GM19240 (cell line): ENCODE measurements at regions not wholly inside any gene's neighbourhood (a gene's known extent, or its start where the extent isn't known, plus 50 kb on each side); places are given as distances from the start of the nearest gene placed in this dataset.

Experiments
- DNase-seq: peaks from one replicate; pipeline ENCODE4 v3.0.0; 2011; ENCODE audit warnings: low spot score; ENCODE audit not compliant: insufficient read length

DNA sequence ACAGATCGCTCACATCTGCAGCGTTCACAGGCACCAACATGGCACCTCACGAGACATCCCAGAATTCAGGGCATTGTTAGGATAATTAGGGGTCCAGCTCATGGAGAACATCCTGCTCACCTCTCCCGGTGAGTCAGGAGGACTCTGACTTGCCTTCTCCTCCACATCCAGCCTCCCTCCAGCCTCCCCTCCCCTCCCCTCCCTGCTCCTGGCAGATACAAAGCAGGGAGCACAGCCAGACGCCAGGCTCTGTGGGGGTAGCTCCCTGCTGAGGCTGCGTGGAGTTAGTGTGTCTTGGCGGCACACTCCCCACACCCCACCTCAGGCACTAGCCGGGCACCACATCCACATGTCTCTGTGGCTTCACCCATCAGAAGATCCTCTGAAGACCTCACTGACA is 320.6 kb downstream of the CXCL12 start:
- DNase-seq: no peak

DNA sequence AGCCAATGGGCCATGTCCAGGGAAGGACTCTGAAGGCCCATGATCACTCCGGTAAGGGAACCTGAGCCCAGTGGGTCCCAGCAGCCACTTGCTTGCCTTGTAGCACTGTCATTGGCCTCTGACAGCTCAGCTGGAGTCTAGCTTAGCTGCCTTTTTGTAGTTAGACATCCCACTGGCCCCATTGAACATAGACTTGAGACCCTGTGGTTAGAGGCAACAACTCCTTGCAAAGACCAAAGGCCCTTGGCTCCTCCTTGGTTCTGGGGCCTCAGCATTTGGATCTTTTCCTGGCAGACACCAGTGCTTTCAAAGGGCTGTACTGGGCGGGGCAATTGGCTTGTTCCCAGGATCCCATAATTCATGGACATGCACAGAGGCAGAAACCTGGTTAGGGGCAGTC is 321.2 kb downstream of the CXCL12 start:
- no peak for DNase-seq

DNA sequence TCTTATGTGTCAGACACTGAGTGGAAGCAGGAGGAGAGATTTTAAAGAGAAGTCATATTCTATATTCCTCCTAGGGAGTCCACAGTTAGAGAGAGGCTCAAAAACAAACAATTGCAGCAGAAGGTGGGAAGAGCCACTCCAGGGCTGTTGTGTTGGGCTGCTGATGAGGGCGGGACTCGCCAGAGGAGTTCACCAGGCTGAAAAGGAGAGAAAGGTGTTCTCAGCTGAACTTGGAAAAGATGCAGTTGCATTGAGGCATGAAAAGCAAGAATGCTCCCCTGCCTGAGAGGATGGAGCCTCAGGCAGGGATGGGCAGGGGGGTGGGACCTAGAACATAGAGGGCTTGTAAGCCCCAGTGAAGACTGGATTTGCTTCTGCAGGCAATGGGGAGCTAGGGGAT is 324.2 kb downstream of the CXCL12 start:
- no peak for DNase-seq

DNA sequence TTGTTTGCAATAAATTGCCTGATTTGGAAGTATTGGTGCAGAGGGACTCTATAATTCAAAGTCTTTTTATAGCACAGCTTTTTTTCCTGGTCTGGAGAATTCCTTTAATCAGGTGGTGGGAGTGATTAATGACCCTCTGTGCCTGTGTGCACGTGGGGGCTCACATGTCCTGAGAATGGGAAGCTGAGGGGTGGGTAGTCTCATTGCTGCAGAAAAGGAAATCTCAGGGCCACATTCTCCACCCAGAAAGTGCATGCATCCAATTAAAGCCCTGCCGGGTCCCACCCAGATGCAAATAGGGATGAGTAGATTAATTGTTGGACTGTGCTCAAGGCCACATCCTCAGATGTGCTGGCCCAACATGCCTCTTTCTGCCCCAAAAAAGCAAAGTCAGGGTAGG is 324.7 kb downstream of the CXCL12 start:
- DNase-seq: no peak

DNA sequence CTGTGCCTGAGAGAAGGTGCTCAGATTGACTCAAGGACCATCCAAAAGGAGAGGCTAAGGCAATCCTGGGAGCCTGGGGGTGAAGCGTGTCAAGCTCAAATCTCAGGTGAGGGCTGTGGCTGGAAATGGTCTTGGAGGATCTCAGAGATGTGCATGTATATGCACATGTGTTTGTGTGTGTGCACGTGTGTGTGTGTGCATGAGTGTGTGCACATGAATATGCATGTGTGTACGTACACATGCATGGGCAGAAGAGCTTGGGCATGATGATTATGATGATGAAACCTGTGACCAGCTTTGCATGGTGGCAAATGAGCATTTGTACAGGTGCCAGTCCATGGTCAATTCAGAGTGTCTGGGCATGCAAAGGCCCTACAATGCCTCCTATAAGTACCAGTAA is 326.6 kb downstream of the CXCL12 start:
- no peak for DNase-seq

DNA sequence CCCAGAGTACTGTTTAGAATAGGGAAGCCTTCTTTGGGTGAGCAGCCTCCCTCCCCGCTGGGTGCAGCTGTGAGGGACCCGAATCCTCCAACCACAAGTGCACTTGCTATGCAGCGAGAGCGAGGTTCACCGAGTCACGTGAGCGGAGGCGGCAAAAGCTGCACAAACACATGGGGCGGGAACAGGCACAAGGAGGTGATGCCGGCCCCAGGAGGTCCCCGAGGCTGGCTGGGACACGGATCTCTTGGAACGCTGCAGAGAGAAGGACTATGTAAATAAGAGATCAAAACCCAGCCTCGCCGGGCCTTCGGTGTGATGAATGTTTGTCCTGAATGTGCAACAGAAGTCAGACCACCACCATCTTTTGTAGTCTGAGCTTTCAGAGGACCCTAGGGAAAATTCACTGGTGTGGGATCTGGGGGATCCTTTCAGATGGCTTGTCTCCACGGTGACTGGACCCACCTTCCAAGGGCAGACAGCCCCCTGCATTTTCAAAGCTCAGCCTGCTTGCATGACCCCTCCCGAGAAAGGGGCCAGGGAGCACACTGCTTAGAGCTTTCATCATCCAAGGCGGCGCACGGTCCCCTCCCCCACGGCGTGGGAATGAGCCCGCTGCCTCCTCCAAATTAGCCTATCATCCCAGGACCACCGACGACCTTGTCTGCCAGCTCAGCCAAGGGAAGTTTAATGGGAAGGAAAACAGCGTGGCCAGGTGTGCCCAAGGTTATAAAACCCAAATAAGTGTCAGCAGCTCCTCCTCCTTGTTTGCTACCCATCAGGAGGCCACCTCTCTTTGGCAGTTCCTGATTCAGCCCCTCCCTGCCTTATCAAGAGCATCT is 327.7 kb downstream of the CXCL12 start:
- no peak for DNase-seq

DNA sequence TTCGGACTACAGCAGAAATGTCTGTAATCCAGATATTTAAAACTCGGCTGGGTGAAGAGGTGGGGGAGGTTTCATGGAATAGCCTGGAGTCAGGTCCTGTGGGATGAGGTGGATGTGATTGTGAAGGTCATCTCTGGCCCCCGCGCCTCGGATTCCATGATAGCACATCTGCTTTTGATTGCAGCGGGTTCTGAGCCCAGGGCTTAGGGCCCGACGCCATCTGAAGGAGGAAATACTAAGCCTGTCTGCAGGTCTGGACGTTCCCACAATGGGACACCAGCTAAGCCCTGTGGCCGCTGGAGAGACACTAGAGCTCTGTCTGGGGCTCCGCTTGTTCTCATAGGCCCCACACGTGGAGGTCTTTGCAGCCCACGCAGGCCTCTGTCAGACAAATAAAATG is 328.7 kb downstream of the CXCL12 start:
- DNase-seq: no peak

DNA sequence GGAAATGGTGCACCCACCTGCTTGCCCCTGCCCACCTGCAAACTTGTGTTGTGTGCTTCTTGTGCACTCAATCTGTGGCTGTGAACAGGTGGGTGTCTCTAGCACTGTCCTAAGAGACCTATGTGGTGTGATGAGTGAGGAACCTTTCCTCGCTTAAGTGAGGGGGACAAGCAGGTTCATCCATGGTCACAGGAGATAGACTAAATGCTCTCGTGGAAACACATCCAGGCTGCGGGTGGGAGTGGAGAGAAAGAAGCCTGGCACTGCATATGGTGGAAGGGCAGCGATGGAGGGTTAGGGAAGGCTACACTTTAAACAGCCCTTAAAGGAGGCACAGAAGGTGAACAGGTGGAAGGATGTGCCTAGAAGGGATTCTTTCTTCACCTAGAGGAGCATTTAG is 330.9 kb downstream of the CXCL12 start:
- no peak for DNase-seq

DNA sequence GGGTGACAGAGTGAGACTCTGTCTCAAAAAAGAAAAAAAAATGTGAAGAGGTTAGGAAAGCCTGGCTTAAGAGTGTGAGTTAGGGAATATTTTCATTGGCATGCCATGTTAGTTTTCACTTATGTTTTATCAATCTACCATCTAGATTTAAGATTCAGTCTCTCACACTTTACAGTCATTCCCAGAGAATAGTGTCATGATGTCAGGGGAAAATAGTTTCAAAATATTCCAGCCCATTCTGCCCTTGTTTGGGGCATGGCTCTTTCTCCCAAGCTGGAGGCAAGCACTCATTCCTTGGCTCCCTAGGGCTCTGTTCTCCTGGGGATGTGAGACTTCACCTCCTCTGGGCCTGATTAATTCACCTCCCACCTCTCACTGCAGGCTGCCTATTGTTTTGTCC is 331.5 kb downstream of the CXCL12 start:
- no peak for DNase-seq

DNA sequence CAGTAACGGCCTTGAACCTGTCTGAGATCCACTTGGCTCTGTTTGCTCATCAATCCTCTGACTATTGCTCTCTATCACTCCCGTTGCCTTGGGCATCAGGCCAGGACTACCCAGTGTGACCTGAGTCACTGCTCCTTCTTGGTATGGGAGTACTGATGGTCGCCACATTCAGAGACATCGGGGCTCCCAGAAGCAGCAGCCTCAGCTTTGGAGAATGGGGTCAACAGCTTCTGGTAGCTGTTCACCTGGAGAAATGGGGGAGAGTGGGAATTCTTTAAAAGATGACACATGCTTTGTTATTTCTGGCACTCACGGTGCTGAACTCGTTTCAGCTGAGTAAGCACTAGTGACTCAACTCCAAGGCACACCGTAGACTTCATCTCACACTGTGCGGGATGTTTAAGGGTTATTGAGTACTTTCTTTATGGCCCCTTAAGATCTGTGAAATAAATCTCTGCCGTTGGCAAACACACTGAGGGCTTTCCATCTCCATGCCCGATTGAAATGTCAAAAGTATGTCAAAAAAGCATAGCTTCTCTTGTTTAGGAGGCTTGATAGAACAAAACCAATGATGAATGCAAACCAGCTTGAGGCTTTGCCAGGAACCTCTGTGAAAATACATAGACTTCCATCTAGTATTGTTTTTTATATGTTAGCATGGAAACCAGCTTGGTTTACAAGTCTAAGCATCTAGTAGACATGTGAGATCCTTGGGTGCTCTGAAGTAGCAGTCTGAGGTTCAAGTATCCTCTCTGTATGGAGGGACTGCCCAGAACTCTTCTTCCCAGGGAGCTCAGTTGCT is 333.1 kb downstream of the CXCL12 start:
- DNase-seq: no peak

DNA sequence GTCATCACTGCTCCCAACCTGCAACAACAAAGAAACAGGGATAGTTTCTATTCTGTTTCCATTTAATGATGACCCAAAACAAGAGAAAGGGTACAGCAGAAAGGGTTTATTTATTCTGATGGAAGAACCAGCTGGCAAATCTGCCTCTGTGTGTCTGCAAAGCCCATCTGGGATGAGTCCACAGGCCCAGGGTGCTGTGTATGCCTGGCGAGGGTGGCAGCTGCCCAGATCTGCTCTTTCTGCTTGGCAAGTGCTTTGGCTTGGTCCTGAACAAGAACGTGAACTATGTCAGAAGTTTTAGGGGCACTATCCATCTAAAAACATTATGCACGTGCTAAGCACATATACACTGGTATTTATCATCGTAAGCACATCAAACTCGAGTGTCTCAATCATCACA is 333.8 kb downstream of the CXCL12 start:
- DNase-seq: no peak

DNA sequence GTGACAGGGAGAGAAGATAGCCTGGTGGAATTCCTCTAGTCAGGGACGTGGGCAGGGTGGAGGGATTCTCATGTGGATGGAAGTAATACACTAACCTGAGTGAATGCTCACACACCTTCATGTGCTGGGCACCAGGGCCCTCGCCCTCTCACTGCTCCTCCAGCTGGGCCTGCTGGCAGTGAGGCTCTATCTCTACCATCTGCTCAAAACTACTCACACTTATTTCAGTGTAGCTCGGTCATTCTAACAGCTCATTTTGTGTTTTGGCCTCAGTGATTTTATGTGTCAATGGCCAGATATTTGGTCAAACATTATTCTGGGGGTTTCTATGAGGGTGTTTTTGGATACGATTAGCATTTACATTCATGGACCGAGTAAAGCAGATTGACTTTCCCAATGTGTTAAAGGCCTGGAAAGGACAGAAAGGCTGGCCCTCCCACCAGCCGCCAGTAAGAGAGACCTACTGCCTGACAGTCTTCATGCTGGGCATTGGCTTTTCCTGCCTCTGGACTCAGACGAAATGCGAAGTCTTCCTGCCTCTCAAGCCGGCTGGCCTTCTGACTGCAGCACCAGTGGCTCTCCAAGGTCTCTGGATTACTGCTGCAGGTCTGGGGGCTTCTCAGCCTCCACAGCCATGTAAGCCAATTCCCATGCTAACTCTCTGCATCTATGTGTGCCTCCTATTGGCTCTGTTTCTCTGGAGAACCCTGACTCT is 335.4 kb downstream of the CXCL12 start:
- DNase-seq: no peak

DNA sequence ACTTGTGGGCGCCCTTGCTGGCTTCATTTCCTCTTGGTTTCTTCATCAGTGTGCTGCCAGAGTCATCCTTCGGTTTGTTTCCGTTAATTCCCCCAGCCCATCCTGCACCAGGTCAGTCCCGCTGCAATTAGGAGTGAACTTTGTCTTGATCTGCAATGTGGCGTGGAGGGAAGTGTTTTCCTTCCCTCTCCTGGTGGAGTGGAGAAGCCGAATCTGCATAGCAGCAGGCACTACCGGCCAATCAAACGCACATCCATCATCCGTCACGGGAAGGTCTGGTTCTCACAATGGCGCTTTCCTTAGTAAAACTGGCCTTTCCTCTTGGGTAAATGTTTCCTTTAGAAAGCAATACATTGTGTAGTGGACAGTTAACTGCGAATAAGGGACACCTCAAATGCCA is 337.5 kb downstream of the CXCL12 start:
- no peak for DNase-seq

DNA sequence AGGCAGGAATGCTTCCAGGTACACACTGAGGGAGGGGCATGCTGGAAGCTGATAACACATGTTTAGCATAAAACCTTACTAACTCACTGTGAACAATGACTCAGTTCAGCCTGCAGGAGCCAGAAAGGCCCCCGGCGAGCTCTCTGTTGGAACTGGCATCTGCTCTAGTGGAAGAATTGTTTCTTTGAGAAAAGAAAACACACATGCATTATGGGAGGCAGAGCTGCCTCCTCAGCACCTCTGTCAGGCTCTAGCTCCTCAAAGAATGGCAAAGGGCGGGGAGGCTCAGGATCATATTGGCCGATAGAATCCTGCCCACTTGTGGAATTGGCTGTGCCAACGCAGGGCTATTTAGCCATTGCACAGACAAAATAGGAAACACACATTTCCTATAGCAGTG is 338.3 kb downstream of the CXCL12 start:
- DNase-seq: no peak

DNA sequence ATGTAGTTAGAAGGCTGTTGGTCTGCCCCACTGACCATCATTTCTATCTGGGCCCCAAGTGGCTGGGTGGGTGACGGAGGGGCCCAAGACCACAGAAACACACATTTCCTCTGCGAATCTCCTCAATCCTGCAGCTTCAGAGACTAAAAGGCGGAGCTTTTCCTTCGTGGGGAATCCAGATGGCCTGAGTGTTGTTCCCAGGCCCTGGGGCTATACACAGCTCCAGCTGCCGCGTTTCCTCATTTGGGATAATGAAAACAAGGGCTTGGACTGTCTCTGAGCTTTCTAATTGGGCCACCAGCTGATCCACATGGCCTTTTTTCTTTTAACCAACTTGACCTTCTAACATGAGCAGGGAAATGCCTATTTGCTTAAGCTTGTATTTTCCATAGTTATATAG is 339.9 kb downstream of the CXCL12 start:
- no peak for DNase-seq

DNA sequence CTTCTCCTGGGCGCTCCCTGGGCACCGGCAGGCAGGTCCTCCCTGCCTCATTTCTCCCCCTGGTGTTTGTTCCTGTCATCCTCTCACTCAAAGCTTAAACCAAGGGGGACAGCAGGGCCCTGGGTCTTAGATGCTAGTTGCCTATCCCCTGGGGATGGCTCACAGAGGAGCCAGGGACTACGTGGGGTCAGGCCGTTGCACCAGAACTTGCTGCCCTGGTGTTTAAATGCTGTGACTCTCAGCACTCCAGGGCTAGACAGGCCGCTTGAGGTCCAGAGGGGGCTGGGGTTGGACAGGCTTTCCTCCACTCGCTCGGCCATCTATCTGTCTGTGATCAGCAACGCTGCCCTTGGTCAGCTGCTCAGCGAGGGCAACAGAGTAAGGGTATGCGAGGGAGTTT is 340.3 kb downstream of the CXCL12 start:
- no peak for DNase-seq

DNA sequence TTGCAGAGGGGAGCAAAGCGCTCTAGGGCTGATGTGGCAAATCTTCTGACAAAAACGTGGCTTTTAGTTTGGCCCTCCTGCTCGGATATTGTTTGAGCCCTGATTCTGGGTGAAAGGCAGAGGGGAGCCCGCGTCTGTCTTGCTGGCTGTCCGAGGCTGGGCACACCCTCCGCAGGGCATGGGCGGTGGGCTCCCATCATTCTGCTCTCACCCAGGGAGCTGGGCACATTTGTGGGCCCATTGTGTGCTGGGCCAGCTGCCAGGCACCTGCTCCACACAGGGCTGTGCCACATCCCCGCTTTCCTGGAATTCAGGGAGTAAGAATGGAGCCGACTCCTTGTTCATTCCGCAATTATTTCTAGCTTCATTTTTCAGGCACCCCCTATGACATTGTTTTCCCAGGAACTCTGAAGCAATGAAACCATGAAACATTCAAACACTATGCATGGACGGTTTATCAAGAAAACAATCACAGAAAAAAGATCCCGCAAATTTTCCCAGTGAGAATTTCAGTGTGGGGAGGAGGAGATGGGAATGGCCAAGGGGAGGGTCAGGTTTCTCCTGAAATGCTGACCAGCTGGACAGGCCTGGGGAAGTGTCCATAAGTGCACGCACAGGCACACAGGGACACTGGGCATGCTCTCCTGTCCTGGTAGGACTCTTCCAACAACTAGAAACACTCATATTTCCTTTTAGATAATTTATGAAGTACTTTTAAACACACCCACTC is 341.1 kb downstream of the CXCL12 start:
- no peak for DNase-seq

DNA sequence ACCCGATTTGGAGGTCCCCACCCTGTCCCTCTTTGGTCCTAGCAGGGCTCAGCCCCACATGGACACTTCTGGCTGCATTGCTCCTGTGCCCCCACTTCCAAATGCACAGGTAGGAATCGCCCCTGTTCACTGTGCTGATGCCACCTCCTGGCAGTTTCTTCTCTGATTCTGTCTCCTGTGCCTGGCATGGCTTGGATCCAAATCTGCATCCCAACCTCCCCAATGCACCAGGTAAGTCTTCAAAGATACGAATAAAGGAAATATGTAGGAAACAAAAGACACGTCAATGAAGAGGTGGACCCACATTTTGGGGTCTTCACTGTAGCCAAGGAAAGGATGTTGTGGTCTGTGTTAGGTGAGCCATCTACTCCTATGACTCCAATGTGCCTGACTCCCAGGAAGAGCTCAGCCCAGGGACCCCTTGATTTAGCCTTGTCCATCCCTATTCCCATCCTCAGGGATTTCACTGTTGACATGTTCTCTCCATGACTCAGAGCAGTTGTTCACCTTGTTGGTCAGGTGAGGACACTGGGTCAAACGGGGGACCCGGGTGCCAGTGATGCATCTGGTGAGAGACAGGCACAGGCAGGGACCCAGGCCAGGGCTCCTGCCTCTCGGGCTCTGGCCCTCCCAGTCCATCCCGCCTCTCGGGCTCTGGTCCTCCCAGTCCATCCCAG is 341.8 kb downstream of the CXCL12 start:
- DNase-seq: no peak

DNA sequence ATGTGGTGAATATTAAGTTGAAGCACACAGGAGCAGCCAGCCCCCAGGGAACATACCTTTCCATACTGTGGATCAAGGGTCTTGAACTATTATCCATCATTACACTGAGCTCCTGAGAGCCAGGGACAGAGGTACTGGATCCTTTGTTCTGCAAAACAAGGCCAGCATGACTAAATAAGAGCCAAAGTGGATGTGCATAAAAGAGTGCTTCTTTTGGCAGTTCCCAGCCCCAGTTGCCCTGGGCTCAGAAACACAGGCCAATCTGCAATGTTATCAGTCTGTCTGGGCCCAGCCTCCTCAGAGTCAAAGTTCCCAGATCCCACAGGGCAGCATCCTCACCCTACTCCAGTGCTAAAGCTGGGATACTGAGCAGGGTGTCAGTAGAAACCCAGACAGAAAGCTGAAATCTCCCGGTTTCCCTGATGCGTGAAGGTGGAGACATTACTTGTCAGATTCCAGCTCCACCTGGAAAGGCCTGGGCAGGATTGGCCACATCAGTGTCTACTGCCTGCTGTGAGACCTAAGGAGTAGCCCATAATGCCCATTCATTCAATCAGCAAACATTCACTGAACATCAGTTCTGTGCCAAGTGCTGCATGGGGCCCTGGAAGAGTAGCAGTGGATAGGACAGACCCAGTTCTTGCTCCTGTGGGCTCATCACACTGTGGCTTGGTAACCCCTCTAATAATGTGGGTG is 342.7 kb downstream of the CXCL12 start:
- DNase-seq: no peak

DNA sequence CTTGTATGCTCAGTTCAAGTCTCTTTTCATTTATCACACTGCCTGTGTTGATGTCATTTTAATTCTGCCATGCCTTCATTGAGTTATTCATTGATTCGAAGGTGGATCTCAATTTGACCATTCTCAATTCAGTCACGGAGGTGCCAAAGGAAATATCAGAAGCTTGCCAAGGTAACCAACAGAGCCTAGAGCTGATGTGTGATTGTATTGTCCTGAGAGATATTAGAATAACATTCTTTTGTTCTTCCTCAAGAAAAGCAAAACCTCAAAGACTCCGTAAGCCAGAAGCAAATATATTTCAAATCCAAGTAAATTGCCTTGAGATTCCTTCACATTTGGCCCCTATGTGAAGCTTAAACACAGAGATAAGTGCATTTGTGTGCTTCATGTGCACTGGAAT is 345.3 kb downstream of the CXCL12 start:
- DNase-seq: no peak
